ENCODE measurements at regions not wholly inside any gene's neighbourhood (a gene's known extent, or its start where the extent isn't known, plus 50 kb on each side); places are given as distances from the start of the nearest gene placed in this dataset.

- no peak for TF ChIP-seq TCF12 (IDR thresholded peaks at IDR 0.05; ENCODE audit: low read depth)
- no peak for TF ChIP-seq YY1 (IDR thresholded peaks at IDR 0.05; ENCODE audit: low read depth)
- no peak for TF ChIP-seq EP300 (IDR thresholded peaks at IDR 0.05; ENCODE audit: borderline replicate concordance)
- TF ChIP-seq CEBPB (IDR thresholded peaks at IDR 0.05), result no peak
- TF ChIP-seq, protein P1, sequence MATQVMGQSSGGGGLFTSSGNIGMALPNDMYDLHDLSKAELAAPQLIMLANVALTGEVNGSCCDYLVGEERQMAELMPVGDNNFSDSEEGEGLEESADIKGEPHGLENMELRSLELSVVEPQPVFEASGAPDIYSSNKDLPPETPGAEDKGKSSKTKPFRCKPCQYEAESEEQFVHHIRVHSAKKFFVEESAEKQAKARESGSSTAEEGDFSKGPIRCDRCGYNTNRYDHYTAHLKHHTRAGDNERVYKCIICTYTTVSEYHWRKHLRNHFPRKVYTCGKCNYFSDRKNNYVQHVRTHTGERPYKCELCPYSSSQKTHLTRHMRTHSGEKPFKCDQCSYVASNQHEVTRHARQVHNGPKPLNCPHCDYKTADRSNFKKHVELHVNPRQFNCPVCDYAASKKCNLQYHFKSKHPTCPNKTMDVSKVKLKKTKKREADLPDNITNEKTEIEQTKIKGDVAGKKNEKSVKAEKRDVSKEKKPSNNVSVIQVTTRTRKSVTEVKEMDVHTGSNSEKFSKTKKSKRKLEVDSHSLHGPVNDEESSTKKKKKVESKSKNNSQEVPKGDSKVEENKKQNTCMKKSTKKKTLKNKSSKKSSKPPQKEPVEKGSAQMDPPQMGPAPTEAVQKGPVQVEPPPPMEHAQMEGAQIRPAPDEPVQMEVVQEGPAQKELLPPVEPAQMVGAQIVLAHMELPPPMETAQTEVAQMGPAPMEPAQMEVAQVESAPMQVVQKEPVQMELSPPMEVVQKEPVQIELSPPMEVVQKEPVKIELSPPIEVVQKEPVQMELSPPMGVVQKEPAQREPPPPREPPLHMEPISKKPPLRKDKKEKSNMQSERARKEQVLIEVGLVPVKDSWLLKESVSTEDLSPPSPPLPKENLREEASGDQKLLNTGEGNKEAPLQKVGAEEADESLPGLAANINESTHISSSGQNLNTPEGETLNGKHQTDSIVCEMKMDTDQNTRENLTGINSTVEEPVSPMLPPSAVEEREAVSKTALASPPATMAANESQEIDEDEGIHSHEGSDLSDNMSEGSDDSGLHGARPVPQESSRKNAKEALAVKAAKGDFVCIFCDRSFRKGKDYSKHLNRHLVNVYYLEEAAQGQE (IDR thresholded peaks at IDR 0.05; ENCODE audit: low read depth), result no peak
- no peak for TF ChIP-seq RAD21 (IDR thresholded peaks at IDR 0.05; ENCODE audit: low read depth)
- TF ChIP-seq TAF1 (IDR thresholded peaks at IDR 0.05; ENCODE audit: low read depth), result no peak
These were observed 199.9 kb upstream of the RBMS3 start for GRCh38 chr3:29080967-29081366.
